Activated CD4-positive, alpha-beta T cell treated with anti-CD3 and anti-CD28 coated beads, Interleukin-2, amount 50 U/mL, for 16 hours (primary cell): ENCODE measurements at regions not wholly inside any gene's neighbourhood (a gene's known extent, or its start where the extent isn't known, plus 50 kb on each side); places are given as distances from the start of the nearest gene placed in this dataset.
A peak's percentile ranks its signal among the peaks of the same experiment; 100 is the strongest.
"Not testable (repeated sequence)": the region's sequence is repeated elsewhere in the genome, so short reads cannot be mapped to it uniquely, and the experiment has no call there.

Experiments
- DNase-seq: peaks from one replicate; pipeline ENCODE4 v3.0.0-alpha.2; 2020

- no peak for DNase-seq
These were observed 308.0 kb upstream of the ATP11B start for GRCh38 chr3:182485301-182485700.

GRCh38 chr3:182486463-182486862 lies 306.8 kb upstream of the ATP11B start:
- no peak for DNase-seq

GRCh38 chr3:182487143-182487542 lies 306.2 kb upstream of the ATP11B start:
- DNase-seq, result no peak

- DNase-seq, result no peak
These were observed 305.7 kb upstream of the ATP11B start for GRCh38 chr3:182487611-182488010.

- peak; percentile 5 for DNase-seq
These were observed 302.5 kb upstream of the ATP11B start for GRCh38 chr3:182490596-182491491.

GRCh38 chr3:182491577-182491976 lies 301.7 kb upstream of the ATP11B start:
- no peak for DNase-seq

GRCh38 chr3:182492536-182492935 lies 300.8 kb upstream of the ATP11B start:
- DNase-seq, result no peak

- no peak for DNase-seq
These were observed 293.0 kb upstream of the ATP11B start for GRCh38 chr3:182500289-182500688.

- no peak for DNase-seq
These were observed 291.4 kb upstream of the ATP11B start for GRCh38 chr3:182501856-182502255.

GRCh38 chr3:182503401-182503800 lies 289.9 kb upstream of the ATP11B start:
- no peak for DNase-seq

- DNase-seq, result no peak
These were observed 284.2 kb upstream of the ATP11B start for GRCh38 chr3:182508919-182509711.

- DNase-seq, result no peak
These were observed 283.4 kb upstream of the ATP11B start for GRCh38 chr3:182509844-182510460.

- DNase-seq, result no peak
These were observed 278.9 kb upstream of the ATP11B start for GRCh38 chr3:182514236-182514964.

GRCh38 chr3:182516597-182517336 lies 276.5 kb upstream of the ATP11B start:
- DNase-seq, result no peak

- DNase-seq, result no peak
These were observed 273.7 kb upstream of the ATP11B start for GRCh38 chr3:182519569-182519968.

- no peak for DNase-seq
These were observed 272.0 kb upstream of the ATP11B start for GRCh38 chr3:182521339-182521738.

- DNase-seq, result not testable (repeated sequence)
These were observed 269.9 kb upstream of the ATP11B start for GRCh38 chr3:182523424-182523823.

GRCh38 chr3:182523836-182524235 lies 269.5 kb upstream of the ATP11B start:
- DNase-seq, result no peak

- no peak for DNase-seq
These were observed 268.4 kb upstream of the ATP11B start for GRCh38 chr3:182524711-182525401.

GRCh38 chr3:182525766-182526374 lies 267.4 kb upstream of the ATP11B start:
- DNase-seq, result no peak

- no peak for DNase-seq
These were observed 265.6 kb upstream of the ATP11B start for GRCh38 chr3:182527745-182528144.
